Keratinocyte (primary cell): ENCODE measurements at regions not wholly inside any gene's neighbourhood (a gene's known extent, or its start where the extent isn't known, plus 50 kb on each side); places are given as distances from the start of the nearest gene placed in this dataset.

Experiments
- EZH2 ChIP-seq: IDR thresholded peaks from one replicate; pipeline ENCODE4 v1.6.1; 2012; ENCODE audit warnings: inconsistent platforms, mild to moderate bottlenecking, low read length, moderate library complexity
- TF ChIP-seq, protein P1 (sequence below), 3 experiments: IDR thresholded peaks in 1 of 3; conservative IDR thresholded peaks in 1 of 3; optimal IDR thresholded peaks in 1 of 3; 2 replicates in 2 of 3; 3 replicates in 1 of 3; pipeline versions ENCODE3 to v1.5.1; 2011; ENCODE audit warnings: low read length in 3 of 3, mild to moderate bottlenecking in 3 of 3, moderate library complexity in 2 of 3, control low read depth in 1 of 3, inconsistent platforms in 1 of 3; ENCODE audit not compliant: insufficient read depth in 2 of 3; ENCODE audit errors: extremely low read depth in 1 of 3

DNA sequence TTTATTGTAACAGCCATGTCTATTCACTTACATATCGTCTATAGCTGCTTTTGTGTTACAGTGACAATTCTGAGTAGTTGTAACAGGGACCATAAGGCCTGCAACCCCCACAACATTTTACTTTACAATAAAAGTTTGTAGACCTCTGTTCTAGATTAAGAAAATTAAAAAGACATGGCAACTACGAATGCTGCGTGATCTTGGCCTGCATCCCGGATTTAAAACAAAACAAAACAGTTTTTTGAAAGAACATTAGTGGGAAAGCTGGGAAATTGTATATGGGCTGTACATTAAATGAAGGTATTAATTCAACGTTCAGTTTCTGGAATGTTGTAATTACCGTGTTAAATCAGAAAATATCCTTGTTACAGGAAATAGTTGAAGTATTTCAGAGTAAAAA, 64.1 kb downstream of the RMI2 start:
- TF ChIP-seq, protein P1, sequence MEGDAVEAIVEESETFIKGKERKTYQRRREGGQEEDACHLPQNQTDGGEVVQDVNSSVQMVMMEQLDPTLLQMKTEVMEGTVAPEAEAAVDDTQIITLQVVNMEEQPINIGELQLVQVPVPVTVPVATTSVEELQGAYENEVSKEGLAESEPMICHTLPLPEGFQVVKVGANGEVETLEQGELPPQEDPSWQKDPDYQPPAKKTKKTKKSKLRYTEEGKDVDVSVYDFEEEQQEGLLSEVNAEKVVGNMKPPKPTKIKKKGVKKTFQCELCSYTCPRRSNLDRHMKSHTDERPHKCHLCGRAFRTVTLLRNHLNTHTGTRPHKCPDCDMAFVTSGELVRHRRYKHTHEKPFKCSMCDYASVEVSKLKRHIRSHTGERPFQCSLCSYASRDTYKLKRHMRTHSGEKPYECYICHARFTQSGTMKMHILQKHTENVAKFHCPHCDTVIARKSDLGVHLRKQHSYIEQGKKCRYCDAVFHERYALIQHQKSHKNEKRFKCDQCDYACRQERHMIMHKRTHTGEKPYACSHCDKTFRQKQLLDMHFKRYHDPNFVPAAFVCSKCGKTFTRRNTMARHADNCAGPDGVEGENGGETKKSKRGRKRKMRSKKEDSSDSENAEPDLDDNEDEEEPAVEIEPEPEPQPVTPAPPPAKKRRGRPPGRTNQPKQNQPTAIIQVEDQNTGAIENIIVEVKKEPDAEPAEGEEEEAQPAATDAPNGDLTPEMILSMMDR (optimal IDR thresholded peaks at IDR 0.05 in 1 of 3, IDR thresholded peaks at IDR 0.05 in 1 of 3, conservative IDR thresholded peaks at IDR 0.05 in 1 of 3; ENCODE audit: extremely low read depth in 1 of 3, insufficient read depth in 2 of 3, low read length in 3 of 3) = no peak
- no peak for TF ChIP-seq EZH2
